Skeletal muscle tissue (tissue), 3 donors: ENCODE measurements at regions not wholly inside any gene's neighbourhood (a gene's known extent, or its start where the extent isn't known, plus 50 kb on each side); places are given as distances from the start of the nearest gene placed in this dataset.
A peak's percentile ranks its signal among the peaks of the same experiment; 100 is the strongest.

Experiments
- H3K27ac ChIP-seq: one replicate; pipeline ENCODE4 v1.7.0; 2013; ENCODE audit warnings: mild to moderate bottlenecking, low read depth, low read length, inconsistent platforms
- H3K27me3 ChIP-seq, 3 donors: one replicate each; pipeline ENCODE4 v1.7.0; 2013; ENCODE audit warnings: low read length in 3 of 3; ENCODE audit not compliant: control insufficient read depth in 3 of 3, insufficient read depth in 3 of 3
- H3K36me3 ChIP-seq, 3 donors: one replicate each; pipeline ENCODE4 v1.7.0; 2013; ENCODE audit warnings: low read length in 3 of 3; ENCODE audit not compliant: control insufficient read depth in 3 of 3, insufficient read depth in 3 of 3
- H3K4me1 ChIP-seq, 3 donors: one replicate each; pipeline ENCODE4 v1.7.0; 2013; ENCODE audit warnings: low read length in 3 of 3, mild to moderate bottlenecking in 3 of 3; ENCODE audit not compliant: control insufficient read depth in 3 of 3, insufficient read depth in 3 of 3
- H3K4me3 ChIP-seq, 3 donors: one replicate each; pipeline ENCODE4 v1.7.0; 2013; ENCODE audit warnings: low read length in 3 of 3
- H3K9ac ChIP-seq, 3 donors: one replicate each; pipeline ENCODE4 v1.7.0; 2013; ENCODE audit warnings: low read length in 3 of 3, mild to moderate bottlenecking in 3 of 3, moderate library complexity in 2 of 3, low read depth in 1 of 3
- H3K9me3 ChIP-seq, 3 donors: one replicate each; pipeline ENCODE4 v1.7.0; 2013; ENCODE audit warnings: low read length in 3 of 3; ENCODE audit not compliant: control insufficient read depth in 3 of 3
- donor health status: Osteomylitis.

DNA sequence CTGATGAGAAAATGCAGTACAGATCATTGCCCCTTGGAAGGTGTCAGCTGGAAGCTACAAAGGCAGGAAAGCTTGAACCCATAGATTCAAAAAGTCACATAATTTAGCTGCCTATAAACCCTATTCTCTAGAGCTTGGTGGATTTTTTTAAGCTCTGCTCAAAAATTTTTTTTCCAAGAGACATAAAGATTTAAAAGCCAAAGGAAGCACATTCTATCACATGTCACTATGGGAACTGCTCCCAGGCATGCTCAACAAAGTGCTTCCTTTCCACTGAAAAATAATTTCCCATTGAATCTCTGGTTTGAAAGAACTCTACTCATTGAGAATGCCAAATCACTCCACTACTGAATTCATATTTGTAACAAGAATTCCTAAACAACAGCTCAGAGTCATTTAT, 419.8 kb downstream of the CETN3 start:
- Histone ChIP-seq H3K4me1 (peaks cover 8 to 18% (median 9%) of the 10 kb centered on the region in 3 donors), H3K9me3 (no peaks in the 10 kb centered on the region), H3K4me3 (no peak overlapping the region), H3K27me3 (no peaks in the 10 kb centered on the region), H3K27ac (peak overlapping the region; percentile 33), H3K9ac (no peak overlapping the region), H3K36me3 (no peaks in the 10 kb centered on the region)

DNA sequence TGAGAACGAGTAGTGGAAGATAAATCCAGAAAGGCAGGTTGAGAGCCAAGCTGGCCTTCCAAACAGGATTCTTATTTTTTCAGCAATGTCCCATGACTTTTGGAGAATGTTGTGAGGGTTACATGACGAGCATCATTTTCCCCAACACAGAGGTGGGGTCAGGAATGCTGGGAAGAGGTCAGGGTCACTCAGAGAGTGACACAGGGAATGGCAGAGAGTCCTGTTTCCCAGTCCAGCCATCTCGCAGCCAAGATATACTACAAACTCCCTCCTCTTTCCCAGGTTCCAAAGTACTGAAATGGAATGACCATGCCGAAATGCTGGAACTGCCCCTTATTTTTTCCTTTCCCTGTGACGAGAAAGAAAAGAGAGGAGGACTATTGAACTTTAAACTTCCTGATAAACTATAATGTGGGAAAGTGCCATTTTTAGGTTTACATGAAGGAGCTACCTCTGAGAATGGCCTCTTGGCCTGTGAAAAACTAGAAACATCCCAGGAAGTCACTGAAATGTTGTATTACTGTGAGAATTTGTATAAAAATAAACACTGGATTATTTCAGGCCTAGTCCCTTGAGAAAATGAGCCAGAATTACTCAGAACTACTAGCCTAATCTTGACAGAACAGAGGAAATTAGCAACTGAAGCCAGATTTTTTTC, 420.4 kb downstream of the CETN3 start:
- H3K27me3 ChIP-seq, result no peaks in the 10 kb centered on the region
- no peaks in the 10 kb centered on the region for H3K9me3 ChIP-seq
- H3K9ac ChIP-seq, result no peak overlapping the region
- H3K4me3 ChIP-seq, result no peak overlapping the region
- H3K36me3 ChIP-seq, result no peaks in the 10 kb centered on the region
- peak overlapping the region; percentile 33 for H3K27ac ChIP-seq
- peaks cover 8 to 18% (median 9%) of the 10 kb centered on the region in 3 donors for H3K4me1 ChIP-seq

DNA sequence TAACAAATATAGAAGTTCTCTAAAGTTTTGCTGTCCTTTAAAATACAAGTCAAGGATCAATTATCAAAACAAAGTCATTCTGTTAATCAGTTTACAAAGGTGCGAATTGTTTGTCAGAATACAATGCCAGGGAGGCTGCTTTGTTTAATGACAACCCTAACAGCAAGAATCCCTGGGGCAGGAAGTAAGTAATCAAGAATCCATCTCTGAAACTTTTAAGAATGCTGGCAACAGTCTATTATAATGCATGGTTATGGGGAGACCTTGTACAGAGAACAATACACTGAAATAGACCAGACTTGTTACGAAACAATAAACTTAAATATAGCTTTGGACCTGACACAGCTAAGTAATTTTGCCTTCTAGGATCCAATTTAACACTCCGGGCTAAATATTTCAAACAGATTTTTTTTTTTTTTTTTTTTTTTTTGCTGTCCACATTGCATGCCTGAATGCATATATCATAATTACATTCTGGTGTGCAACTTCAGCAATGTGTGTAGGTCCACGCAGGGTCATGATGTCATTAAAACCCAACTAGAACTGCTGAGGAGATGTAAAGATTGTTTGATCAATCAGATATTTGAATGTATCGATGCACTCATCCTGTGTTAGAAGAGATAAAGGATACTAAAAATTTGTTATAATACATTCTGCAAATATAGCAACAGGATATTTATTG, 421.3 kb downstream of the CETN3 start:
- H3K27ac ChIP-seq, result peak overlapping the region; percentile 33
- peaks cover 8 to 18% (median 9%) of the 10 kb centered on the region in 3 donors for H3K4me1 ChIP-seq
- H3K27me3 ChIP-seq, result no peaks in the 10 kb centered on the region
- H3K9me3 ChIP-seq, result no peaks in the 10 kb centered on the region
- no peak overlapping the region for H3K9ac ChIP-seq
- no peaks in the 10 kb centered on the region for H3K36me3 ChIP-seq
- H3K4me3 ChIP-seq, result no peak overlapping the region

DNA sequence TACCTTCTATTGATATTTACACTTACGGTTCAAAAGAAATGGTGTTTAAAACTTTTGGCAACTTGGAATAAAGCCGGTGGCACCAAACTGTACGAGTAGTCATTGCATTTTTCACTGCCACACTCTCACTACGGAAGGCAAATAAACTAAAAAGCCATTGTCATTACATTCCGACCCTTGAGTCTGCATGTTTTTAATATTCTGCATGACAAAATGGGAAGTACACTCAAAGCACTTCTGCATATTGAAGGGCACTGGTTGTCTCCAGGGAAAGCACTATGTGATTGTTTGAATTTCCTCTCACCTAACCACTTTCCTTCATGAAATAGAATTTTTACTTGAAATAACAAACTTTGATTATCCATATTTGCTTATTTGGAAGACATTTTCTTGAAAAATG, 426.3 kb downstream of the CETN3 start:
- Histone ChIP-seq H3K9me3 (no peaks in the 10 kb centered on the region), H3K4me3 (no peak overlapping the region), H3K9ac (no peak overlapping the region), H3K4me1 (peaks cover 0 to 3% (median 3%) of the 10 kb centered on the region in 3 donors), H3K36me3 (no peaks in the 10 kb centered on the region), H3K27me3 (no peaks in the 10 kb centered on the region), H3K27ac (no peak overlapping the region)

DNA sequence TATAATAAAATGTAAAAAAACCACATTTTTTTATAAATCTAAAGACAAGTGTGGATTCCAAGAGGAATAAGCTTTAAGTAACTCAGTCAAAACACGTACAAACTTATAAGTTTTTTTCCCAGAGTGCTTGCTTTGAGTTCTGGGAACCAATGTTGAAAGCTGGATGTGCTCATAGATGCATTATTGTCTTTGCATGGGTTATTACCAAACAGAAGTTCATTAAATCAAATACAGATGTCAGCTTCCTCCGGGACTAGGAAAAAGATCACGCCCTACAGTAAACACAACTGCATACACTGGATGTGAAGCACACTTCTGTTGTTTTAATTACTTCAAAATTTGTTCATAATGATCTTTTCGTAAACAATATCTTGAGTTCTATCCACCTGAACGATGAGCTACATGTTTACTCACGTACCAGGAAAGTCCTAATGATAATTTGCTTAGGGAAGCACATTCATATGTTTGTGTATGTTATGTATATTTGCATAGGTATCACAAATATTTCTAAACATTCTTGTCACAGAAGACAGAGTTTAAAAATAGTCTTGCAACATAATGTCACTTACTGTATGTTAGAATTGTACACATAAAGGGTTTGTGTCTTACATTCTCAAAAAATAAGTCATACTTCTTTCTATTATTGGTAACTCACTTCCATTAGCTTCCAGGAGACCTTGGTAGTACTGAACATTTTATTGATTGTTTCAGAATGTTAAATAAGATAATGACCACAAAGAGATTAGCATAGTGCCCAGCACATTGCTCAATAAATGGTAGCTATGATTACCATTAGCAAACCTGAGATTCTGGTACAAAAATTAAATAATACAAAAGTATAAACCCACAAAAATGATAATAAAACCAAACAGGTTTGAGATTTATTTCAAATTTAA, 427.4 kb downstream of the CETN3 start:
- Histone ChIP-seq H3K9me3 (no peaks in the 10 kb centered on the region), H3K27me3 (no peaks in the 10 kb centered on the region), H3K4me1 (peaks cover 0 to 3% (median 0%) of the 10 kb centered on the region in 3 donors), H3K36me3 (no peaks in the 10 kb centered on the region), H3K27ac (no peak overlapping the region), H3K4me3 (no peak overlapping the region), H3K9ac (no peak overlapping the region)

DNA sequence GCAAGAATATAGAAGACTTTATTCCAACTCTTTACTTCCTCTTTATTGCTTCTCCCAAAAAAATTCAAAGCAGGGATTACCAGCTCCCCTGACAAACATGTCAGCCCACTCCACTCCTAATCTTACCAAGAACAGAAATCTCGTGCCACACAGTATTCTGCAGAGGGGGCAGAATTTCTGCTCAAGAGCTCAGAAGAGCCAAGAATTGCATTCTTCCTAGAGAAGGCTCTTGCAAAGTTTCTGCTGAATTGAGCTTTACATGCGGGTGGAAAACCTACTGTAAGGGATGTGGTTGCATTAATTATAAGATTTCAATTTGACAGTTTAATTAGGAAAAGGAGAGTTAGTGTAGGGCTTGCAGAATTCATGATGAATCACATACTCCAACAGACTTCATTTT, 428.5 kb downstream of the CETN3 start:
- H3K9me3 ChIP-seq, result no peaks in the 10 kb centered on the region
- no peaks in the 10 kb centered on the region for H3K36me3 ChIP-seq
- no peak overlapping the region for H3K27ac ChIP-seq
- no peak overlapping the region for H3K4me3 ChIP-seq
- peaks cover 0 to 3% (median 0%) of the 10 kb centered on the region in 3 donors for H3K4me1 ChIP-seq
- no peaks in the 10 kb centered on the region for H3K27me3 ChIP-seq
- no peak overlapping the region for H3K9ac ChIP-seq

DNA sequence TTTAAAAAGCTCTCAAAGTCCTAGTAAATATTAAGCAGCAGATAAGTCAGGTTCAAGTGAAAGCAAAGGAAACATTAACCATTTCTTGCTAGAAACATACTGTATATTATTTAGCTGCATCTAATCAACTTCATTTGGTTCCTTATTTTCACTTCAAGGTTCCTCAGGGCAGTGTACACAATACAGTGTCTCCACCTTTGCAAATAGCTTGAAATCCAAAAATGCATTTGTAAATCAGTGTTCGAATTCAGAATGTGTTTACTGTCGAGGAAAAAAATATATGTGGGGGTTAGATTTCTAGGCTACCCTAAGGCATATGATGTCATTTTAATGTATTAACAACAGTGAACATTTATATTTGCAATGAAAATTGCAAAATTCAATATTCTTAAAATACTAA, 436.0 kb downstream of the CETN3 start:
- H3K4me1 ChIP-seq, result no peaks in the 10 kb centered on the region
- H3K27me3 ChIP-seq, result no peaks in the 10 kb centered on the region
- H3K9me3 ChIP-seq, result no peaks in the 10 kb centered on the region
- H3K4me3 ChIP-seq, result no peak overlapping the region
- H3K36me3 ChIP-seq, result no peaks in the 10 kb centered on the region
- H3K27ac ChIP-seq, result no peak overlapping the region
- no peak overlapping the region for H3K9ac ChIP-seq

DNA sequence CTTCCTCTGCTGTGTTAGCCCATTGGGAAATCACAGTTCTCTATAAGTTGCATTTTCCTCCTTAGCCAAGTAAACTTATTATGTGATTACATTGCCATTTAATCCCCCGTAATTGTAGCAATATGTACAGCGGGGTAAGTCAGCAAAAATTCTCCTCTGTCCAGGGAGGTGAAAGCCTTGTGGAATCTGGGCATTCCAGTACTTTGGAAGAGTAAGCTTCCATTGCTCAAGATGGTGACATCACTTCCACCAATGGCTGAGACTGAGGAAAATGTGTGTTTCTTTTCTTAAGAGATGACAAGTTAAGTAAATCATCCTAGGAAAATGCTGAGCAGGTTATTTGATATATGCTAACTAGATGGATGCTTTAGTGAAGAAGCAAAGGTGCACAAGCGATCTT, 436.7 kb downstream of the CETN3 start:
- no peak overlapping the region for H3K9ac ChIP-seq
- no peaks in the 10 kb centered on the region for H3K9me3 ChIP-seq
- H3K36me3 ChIP-seq, result no peaks in the 10 kb centered on the region
- no peak overlapping the region for H3K27ac ChIP-seq
- H3K4me3 ChIP-seq, result no peak overlapping the region
- H3K4me1 ChIP-seq, result no peaks in the 10 kb centered on the region
- no peaks in the 10 kb centered on the region for H3K27me3 ChIP-seq

DNA sequence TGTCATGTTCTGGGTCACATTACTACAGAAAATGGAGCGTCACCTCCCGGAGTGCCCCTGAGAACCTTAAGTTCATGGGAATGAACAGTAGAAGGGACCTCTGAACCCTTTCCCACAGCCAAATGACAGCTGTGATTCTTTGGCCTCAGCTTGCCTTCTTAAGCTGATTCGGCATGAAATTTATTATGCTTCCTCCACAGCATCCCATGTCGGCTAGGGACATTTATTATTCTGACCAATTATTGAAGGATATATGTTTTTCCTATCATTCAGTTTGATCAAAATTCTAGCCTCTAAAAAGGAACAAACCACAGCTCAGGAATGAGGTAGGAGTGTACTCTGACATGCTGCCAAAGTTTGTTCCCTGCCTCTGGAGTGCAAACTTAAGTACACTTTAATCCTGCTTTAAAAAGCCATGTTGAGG, 440.6 kb downstream of the CETN3 start:
- Histone ChIP-seq H3K4me3 (no peak overlapping the region), H3K27ac (no peak overlapping the region)

More for the DNA sequence above, 440.6 kb downstream of the CETN3 start:
- no peaks in the 10 kb centered on the region for H3K9me3 ChIP-seq
- H3K36me3 ChIP-seq, result no peaks in the 10 kb centered on the region
- H3K9ac ChIP-seq, result no peak overlapping the region
- H3K27me3 ChIP-seq, result no peaks in the 10 kb centered on the region
- no peaks in the 10 kb centered on the region for H3K4me1 ChIP-seq
